Chondrocyte (in vitro differentiated cells): ENCODE measurements at regions not wholly inside any gene's neighbourhood (a gene's known extent, or its start where the extent isn't known, plus 50 kb on each side); places are given as distances from the start of the nearest gene placed in this dataset.
"Not testable (repeated sequence)": the region's sequence is repeated elsewhere in the genome, so short reads cannot be mapped to it uniquely, and the experiment has no call there.

Experiments
- DNase-seq: peaks from one replicate; pipeline ENCODE4 v3.0.0; 2021; ENCODE audit warnings: mixed read lengths, low spot score
- H3K27ac Mint-ChIP-seq: one replicate; pipeline ENCODE4 v1.8.0; 2021; ENCODE audit warnings: mild to moderate bottlenecking, moderate library complexity, mixed read lengths; ENCODE audit not compliant: unreplicated experiment
- H3K27me3 Mint-ChIP-seq: 2 replicates; pipeline ENCODE4 v1.8.0; 2021; ENCODE audit warnings: low read depth, mixed read lengths
- H3K36me3 Mint-ChIP-seq: 2 replicates; pipeline ENCODE4 v1.8.0; 2021; ENCODE audit warnings: low read depth, mixed read lengths
- H3K4me1 Mint-ChIP-seq: 2 replicates; pipeline ENCODE4 v1.8.0; 2021; ENCODE audit warnings: low read depth, mild to moderate bottlenecking, mixed read lengths
- H3K4me3 Mint-ChIP-seq: one replicate; pipeline ENCODE4 v1.8.0; 2021; ENCODE audit warnings: mild to moderate bottlenecking, moderate library complexity, mixed read lengths; ENCODE audit not compliant: unreplicated experiment
- H3K9me3 Mint-ChIP-seq: 2 replicates; pipeline ENCODE4 v1.8.0; 2021; ENCODE audit warnings: low read depth, mixed read lengths
- TF ChIP-seq, protein P1 (sequence below): fragments of 200-600 bp; sonication (generic); IDR thresholded peaks from 2 replicates; pipeline ENCODE4 v1.5.0; 2021; ENCODE audit warnings: antibody characterized with exemption, mild to moderate bottlenecking, moderate library complexity

DNA sequence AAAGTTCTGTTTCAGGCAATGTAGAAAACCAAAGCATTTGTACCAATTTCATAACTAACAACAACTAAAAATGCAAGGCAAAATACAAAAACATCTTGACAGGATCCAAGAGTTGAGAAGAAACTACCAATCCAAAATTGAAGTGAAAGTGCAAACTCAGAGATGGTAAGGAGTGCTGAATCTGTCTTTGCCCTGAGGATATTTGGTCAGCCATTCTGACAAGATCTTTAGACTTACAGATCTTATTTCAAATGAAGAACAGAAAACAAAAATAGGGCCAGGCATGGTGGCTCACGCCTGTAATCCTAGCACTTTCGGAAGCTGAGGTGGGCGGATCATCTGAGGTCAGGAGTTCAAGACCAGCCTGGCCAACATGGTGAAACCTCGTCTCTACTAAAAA, 412.8 kb downstream of the ZFHX3 start:
- peaks cover 30% of the 10 kb centered on the region for H3K9me3 Mint-ChIP-seq

DNA sequence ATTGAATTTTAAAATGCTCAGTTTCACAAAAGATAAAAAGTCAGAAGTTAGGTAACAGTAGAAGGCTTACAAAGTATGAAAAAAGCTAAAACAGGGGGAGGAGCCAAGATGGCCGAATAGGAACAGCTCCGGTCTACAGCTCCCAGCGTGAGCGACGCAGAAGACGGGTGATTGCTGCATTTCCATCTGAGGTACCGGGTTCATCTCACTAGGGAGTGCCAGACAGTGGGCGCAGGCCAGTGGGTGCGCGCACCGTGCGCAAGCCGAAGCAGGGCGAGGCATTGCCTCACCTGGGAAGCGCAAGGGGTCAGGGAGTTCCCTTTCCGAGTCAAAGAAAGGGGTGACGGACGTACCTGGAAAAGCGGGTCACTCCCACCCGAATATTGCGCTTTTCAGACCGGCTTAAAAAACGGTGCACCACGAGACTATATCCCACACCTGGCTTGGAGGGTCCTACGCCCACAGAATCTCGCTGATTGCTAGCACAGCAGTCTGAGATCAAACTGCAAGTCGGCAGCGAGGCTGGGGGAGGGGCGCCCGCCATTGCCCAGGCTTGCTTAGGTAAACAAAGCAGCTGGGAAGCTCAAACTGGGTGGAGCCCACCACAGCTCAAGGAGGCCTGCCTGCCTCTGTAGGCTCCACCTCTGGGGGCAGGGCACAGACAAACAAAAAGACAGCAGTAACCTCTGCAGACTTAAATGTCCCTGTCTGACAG, 420.6 kb downstream of the ZFHX3 start:
- H3K4me3 Mint-ChIP-seq, result peak overlapping the region; percentile 79
- not testable (repeated sequence) for H3K4me1 Mint-ChIP-seq, H3K36me3 Mint-ChIP-seq, DNase-seq, H3K27me3 Mint-ChIP-seq
- peaks cover 10% of the 10 kb centered on the region for H3K9me3 Mint-ChIP-seq
- H3K27ac Mint-ChIP-seq, result peak overlapping the region; percentile 69

More for the DNA sequence above, 412.8 kb downstream of the ZFHX3 start:
- no peak overlapping the region for H3K4me3 Mint-ChIP-seq
- H3K36me3 Mint-ChIP-seq, result peaks cover 10% of the 10 kb centered on the region
- no peak overlapping the region for H3K27ac Mint-ChIP-seq
- H3K4me1 Mint-ChIP-seq, result no peaks in the 10 kb centered on the region
- DNase-seq, result no peak
- TF ChIP-seq, protein P1, sequence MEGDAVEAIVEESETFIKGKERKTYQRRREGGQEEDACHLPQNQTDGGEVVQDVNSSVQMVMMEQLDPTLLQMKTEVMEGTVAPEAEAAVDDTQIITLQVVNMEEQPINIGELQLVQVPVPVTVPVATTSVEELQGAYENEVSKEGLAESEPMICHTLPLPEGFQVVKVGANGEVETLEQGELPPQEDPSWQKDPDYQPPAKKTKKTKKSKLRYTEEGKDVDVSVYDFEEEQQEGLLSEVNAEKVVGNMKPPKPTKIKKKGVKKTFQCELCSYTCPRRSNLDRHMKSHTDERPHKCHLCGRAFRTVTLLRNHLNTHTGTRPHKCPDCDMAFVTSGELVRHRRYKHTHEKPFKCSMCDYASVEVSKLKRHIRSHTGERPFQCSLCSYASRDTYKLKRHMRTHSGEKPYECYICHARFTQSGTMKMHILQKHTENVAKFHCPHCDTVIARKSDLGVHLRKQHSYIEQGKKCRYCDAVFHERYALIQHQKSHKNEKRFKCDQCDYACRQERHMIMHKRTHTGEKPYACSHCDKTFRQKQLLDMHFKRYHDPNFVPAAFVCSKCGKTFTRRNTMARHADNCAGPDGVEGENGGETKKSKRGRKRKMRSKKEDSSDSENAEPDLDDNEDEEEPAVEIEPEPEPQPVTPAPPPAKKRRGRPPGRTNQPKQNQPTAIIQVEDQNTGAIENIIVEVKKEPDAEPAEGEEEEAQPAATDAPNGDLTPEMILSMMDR, result no peak
- H3K27me3 Mint-ChIP-seq, result no peaks in the 10 kb centered on the region

DNA sequence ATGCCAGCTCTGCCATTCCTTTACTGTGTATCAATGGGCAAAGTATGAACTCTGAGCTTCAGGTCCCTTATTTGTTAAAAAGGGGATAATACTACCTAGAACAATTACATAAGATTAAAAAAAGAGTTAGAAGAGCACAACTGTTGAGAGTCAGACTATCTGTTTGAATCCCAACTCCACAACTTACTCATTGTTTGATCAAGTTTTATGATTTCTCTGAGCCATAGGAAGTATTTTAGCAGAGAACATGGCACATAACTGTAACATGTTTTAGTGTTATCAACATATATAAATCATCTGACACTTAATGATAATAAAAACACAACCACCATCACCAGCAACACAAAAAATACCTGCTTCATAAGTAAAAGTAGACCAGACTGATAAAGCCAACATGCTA, 421.3 kb downstream of the ZFHX3 start:
- Mint-ChIP-seq H3K4me3 (peak overlapping the region; percentile 79), H3K27me3 (no peaks in the 10 kb centered on the region)
- TF ChIP-seq, protein P1, result no peak

DNA sequence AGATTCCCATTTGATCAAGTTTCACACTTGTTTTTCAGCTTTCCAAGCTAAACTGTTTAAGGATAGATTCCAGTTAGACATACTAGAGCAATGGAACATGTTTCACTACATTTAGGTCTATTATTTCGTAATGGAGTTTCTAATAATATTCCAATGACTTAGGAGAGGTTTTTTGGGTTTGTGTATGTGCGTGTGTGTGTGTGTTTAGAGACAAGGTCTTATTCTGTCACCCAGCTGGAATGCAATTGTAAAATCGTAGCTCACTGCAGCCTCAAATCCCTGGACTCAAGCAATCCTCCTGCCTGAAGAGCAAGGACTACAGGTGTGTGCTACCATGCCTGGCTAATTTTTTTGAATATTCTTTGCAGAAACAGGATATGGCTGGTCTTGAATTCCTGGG, 426.3 kb downstream of the ZFHX3 start:
- Mint-ChIP-seq H3K27me3 (no peaks in the 10 kb centered on the region), H3K4me3 (no peak overlapping the region), H3K36me3 (no peaks in the 10 kb centered on the region), H3K4me1 (peaks cover 4% of the 10 kb centered on the region), H3K27ac (no peak overlapping the region), H3K9me3 (peaks cover 9% of the 10 kb centered on the region)
- no peak for DNase-seq
- TF ChIP-seq, protein P1, result no peak

More for the DNA sequence above, 421.3 kb downstream of the ZFHX3 start:
- no peak overlapping the region for H3K27ac Mint-ChIP-seq
- no peak for DNase-seq
- peaks cover 10% of the 10 kb centered on the region for H3K9me3 Mint-ChIP-seq
- peaks cover 10% of the 10 kb centered on the region for H3K4me1 Mint-ChIP-seq
- peaks cover 2% of the 10 kb centered on the region for H3K36me3 Mint-ChIP-seq

DNA sequence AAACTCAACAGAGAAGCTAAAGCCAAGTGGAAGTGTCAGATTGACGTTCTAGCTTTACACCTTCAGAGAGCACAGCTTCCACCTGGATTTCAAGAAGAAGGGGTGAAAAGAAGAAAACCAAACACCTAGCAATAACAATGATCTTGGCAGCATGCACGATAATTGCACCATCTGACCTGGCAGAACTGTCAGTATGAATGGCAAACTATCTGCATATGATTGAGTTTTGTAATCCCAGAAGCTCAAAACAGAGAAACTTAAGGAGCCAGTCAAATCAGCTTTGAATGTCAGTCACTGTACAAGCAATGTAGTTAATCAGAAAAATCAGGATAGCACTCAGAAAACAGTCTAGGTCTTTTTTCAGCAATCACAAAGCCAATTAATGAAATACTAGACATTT, 427.1 kb downstream of the ZFHX3 start:
- Mint-ChIP-seq H3K36me3 (no peaks in the 10 kb centered on the region), H3K27me3 (no peaks in the 10 kb centered on the region), H3K27ac (no peak overlapping the region), H3K4me1 (no peaks in the 10 kb centered on the region), H3K9me3 (peaks cover 8% of the 10 kb centered on the region), H3K4me3 (no peak overlapping the region)
- TF ChIP-seq, protein P1, result no peak
- no peak for DNase-seq

DNA sequence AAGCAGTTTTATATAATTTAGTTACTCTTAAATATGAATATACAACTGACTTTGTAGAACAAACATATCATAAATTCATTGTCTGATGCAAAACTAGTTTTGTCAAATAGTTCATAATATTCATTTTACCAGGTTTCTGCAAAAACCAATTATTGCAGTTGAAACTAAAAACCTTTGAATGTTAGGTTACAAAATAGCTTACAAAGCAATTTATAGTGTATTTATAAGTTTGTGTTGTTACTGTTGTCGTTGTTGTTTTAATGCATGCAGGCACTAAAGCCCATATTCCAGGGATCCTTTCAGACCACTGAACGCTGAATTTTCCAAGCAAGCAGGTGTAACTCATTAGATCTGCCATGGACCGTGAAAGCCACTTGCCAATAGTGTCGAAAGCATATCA, 427.6 kb downstream of the ZFHX3 start:
- Mint-ChIP-seq H3K9me3 (peaks cover 8% of the 10 kb centered on the region), H3K36me3 (no peaks in the 10 kb centered on the region), H3K27ac (no peak overlapping the region), H3K4me3 (no peak overlapping the region), H3K27me3 (no peaks in the 10 kb centered on the region), H3K4me1 (no peaks in the 10 kb centered on the region)
- TF ChIP-seq, protein P1, result no peak
- DNase-seq, result no peak
